Glutamatergic neuron (in vitro differentiated cells): ENCODE measurements at regions not wholly inside any gene's neighbourhood (a gene's known extent, or its start where the extent isn't known, plus 50 kb on each side); places are given as distances from the start of the nearest gene placed in this dataset.

ENCODE experiments used
- DNase-seq: peaks from one replicate; pipeline ENCODE4 v3.0.0; 2022
- H3K27ac Mint-ChIP-seq: one replicate; pipeline ENCODE4 v1.8.0; 2020; ENCODE audit warnings: mild to moderate bottlenecking, mixed read lengths, inconsistent platforms; ENCODE audit not compliant: unreplicated experiment
- H3K27me3 Mint-ChIP-seq: one replicate; pipeline ENCODE4 v1.8.0; 2020; ENCODE audit warnings: mild to moderate bottlenecking, moderate library complexity, mixed read lengths, inconsistent platforms; ENCODE audit not compliant: unreplicated experiment
- H3K36me3 Mint-ChIP-seq: one replicate; pipeline ENCODE4 v1.8.0; 2020; ENCODE audit warnings: mild to moderate bottlenecking, mixed read lengths, inconsistent platforms; ENCODE audit not compliant: unreplicated experiment
- H3K4me1 Mint-ChIP-seq: one replicate; pipeline ENCODE4 v1.8.0; 2020; ENCODE audit warnings: mild to moderate bottlenecking, low read depth, mixed read lengths, inconsistent platforms; ENCODE audit not compliant: unreplicated experiment
- H3K4me3 Mint-ChIP-seq: one replicate; pipeline ENCODE4 v1.8.0; 2020; ENCODE audit warnings: mild to moderate bottlenecking, mixed read lengths, inconsistent platforms; ENCODE audit not compliant: unreplicated experiment
- H3K9me3 Mint-ChIP-seq: one replicate; pipeline ENCODE4 v1.8.0; 2020; ENCODE audit warnings: mild to moderate bottlenecking, moderate library complexity, mixed read lengths, inconsistent platforms; ENCODE audit not compliant: unreplicated experiment
- CTCF ChIP-seq: fragments of 200-600 bp; sonication (generic); IDR thresholded peaks from one replicate; pipeline ENCODE4 v1.5.0; 2021; ENCODE audit not compliant: partially characterized antibody, unreplicated experiment

GRCh38 chr2:147348931-147349555 lies 495.8 kb upstream of the ACVR2A start:
- H3K9me3 Mint-ChIP-seq = peaks cover 2% of the 10 kb centered on the region
- DNase-seq = peak; percentile 57
- H3K36me3 Mint-ChIP-seq = peaks cover 15% of the 10 kb centered on the region
- TF ChIP-seq CTCF = no peak
- peaks cover 2% of the 10 kb centered on the region for H3K27me3 Mint-ChIP-seq
- H3K4me3 Mint-ChIP-seq = peak overlapping the region; percentile 43
- H3K27ac Mint-ChIP-seq = peak overlapping the region; percentile 56
- peaks cover 14% of the 10 kb centered on the region for H3K4me1 Mint-ChIP-seq

GRCh38 chr2:147346142-147346541 lies 498.7 kb upstream of the ACVR2A start:
- no peak overlapping the region for H3K4me3 Mint-ChIP-seq
- no peak overlapping the region for H3K27ac Mint-ChIP-seq

GRCh38 chr2:147345246-147345645 lies 499.6 kb upstream of the ACVR2A start:
- peaks cover 19% of the 10 kb centered on the region for H3K36me3 Mint-ChIP-seq
- no peak for TF ChIP-seq CTCF
- no peak overlapping the region for H3K4me3 Mint-ChIP-seq
- H3K27me3 Mint-ChIP-seq = peaks cover 2% of the 10 kb centered on the region
- DNase-seq = no peak
- H3K4me1 Mint-ChIP-seq = peaks cover 14% of the 10 kb centered on the region
- peaks cover 2% of the 10 kb centered on the region for H3K9me3 Mint-ChIP-seq
- H3K27ac Mint-ChIP-seq = no peak overlapping the region

More at GRCh38 chr2:147346142-147346541, 498.7 kb upstream of the ACVR2A start:
- no peak for TF ChIP-seq CTCF
- Mint-ChIP-seq H3K27me3 (peaks cover 2% of the 10 kb centered on the region), H3K36me3 (peaks cover 19% of the 10 kb centered on the region), H3K4me1 (peaks cover 14% of the 10 kb centered on the region), H3K9me3 (peaks cover 2% of the 10 kb centered on the region)
- DNase-seq = no peak

- no peak overlapping the region for H3K27ac Mint-ChIP-seq
- H3K27me3 Mint-ChIP-seq = no peaks in the 10 kb centered on the region
- no peak for DNase-seq
- H3K4me1 Mint-ChIP-seq = no peaks in the 10 kb centered on the region
- no peak overlapping the region for H3K4me3 Mint-ChIP-seq
- TF ChIP-seq CTCF = no peak
- H3K36me3 Mint-ChIP-seq = peaks cover 19% of the 10 kb centered on the region
- H3K9me3 Mint-ChIP-seq = peaks cover 2% of the 10 kb centered on the region
These were observed 502.5 kb upstream of the ACVR2A start for GRCh38 chr2:147342329-147342728.

- Mint-ChIP-seq H3K27ac (no peak overlapping the region), H3K36me3 (no peaks in the 10 kb centered on the region), H3K4me1 (no peaks in the 10 kb centered on the region), H3K4me3 (no peak overlapping the region), H3K9me3 (no peaks in the 10 kb centered on the region), H3K27me3 (no peaks in the 10 kb centered on the region)
- no peak for DNase-seq
- TF ChIP-seq CTCF = peak; percentile 51
These were observed 512.9 kb upstream of the ACVR2A start for GRCh38 chr2:147331790-147332419.
